ENCODE measurements at regions not wholly inside any gene's neighbourhood (a gene's known extent, or its start where the extent isn't known, plus 50 kb on each side); places are given as distances from the start of the nearest gene placed in this dataset.

GRCh38 chr5:63409737-63410136 lies 552.5 kb downstream of the HTR1A start:
- Histone ChIP-seq H3K4me3 (ENCODE audit: low read length) (no peak overlapping the region), H3K27ac (ENCODE audit: low read length) (no peak overlapping the region), H3K36me3 (replicated peaks; ENCODE audit: insufficient read depth, low read length) (no peaks in the 10 kb centered on the region), H3K79me2 (ENCODE audit: low read length) (no peaks in the 10 kb centered on the region), H3K9me2 (replicated peaks; ENCODE audit: insufficient read depth, low read length) (no peaks in the 10 kb centered on the region), H3K9ac (ENCODE audit: low read length) (no peak overlapping the region), H3F3A (ENCODE audit: insufficient read depth, low read length) (no peaks in the 10 kb centered on the region), H3K9me3 (replicated peaks; ENCODE audit: insufficient read depth, low read length) (no peaks in the 10 kb centered on the region), H4K20me1 (ENCODE audit: insufficient read depth, low read length) (no peaks in the 10 kb centered on the region), H2AFZ (ENCODE audit: low read length) (no peak overlapping the region), H3K4me1 (ENCODE audit: low read length) (no peaks in the 10 kb centered on the region), H3K27me3 (replicated peaks; ENCODE audit: insufficient read depth, low read length) (no peaks in the 10 kb centered on the region), H3K4me2 (ENCODE audit: low read depth, low read length) (no peak overlapping the region)
- DNase-seq = no peak
- TF ChIP-seq CTCF (IDR thresholded peaks at IDR 0.05; ENCODE audit: low read length) (no peak), EZH2phosphoT487 (IDR thresholded peaks at IDR 0.05; ENCODE audit: low read length) (no peak), EZH2 (optimal IDR thresholded peaks at IDR 0.05; ENCODE audit: low read depth, low read length) (no peak)

GRCh38 chr5:63408984-63409383 lies 553.3 kb downstream of the HTR1A start:
- DNase-seq = no peak
- Histone ChIP-seq H3K36me3 (replicated peaks; ENCODE audit: insufficient read depth, low read length) (no peaks in the 10 kb centered on the region), H3K4me1 (ENCODE audit: low read length) (no peaks in the 10 kb centered on the region), H3K9ac (ENCODE audit: low read length) (no peak overlapping the region), H4K20me1 (ENCODE audit: insufficient read depth, low read length) (no peaks in the 10 kb centered on the region), H3K79me2 (ENCODE audit: low read length) (no peaks in the 10 kb centered on the region), H3K4me2 (ENCODE audit: low read depth, low read length) (no peak overlapping the region), H2AFZ (ENCODE audit: low read length) (no peak overlapping the region), H3K27ac (ENCODE audit: low read length) (no peak overlapping the region), H3K27me3 (replicated peaks; ENCODE audit: insufficient read depth, low read length) (no peaks in the 10 kb centered on the region), H3K4me3 (ENCODE audit: low read length) (no peak overlapping the region), H3K9me2 (replicated peaks; ENCODE audit: insufficient read depth, low read length) (no peaks in the 10 kb centered on the region), H3F3A (ENCODE audit: insufficient read depth, low read length) (no peaks in the 10 kb centered on the region), H3K9me3 (replicated peaks; ENCODE audit: insufficient read depth, low read length) (no peaks in the 10 kb centered on the region)
- no peak for TF ChIP-seq EZH2 (optimal IDR thresholded peaks at IDR 0.05; ENCODE audit: low read depth, low read length)
- TF ChIP-seq CTCF (IDR thresholded peaks at IDR 0.05; ENCODE audit: low read length) = no peak
- no peak for TF ChIP-seq EZH2phosphoT487 (IDR thresholded peaks at IDR 0.05; ENCODE audit: low read length)

- no peak overlapping the region for H3K9ac ChIP-seq (ENCODE audit: low read length)
- H3K79me2 ChIP-seq (ENCODE audit: low read length) = no peaks in the 10 kb centered on the region
- TF ChIP-seq CTCF (IDR thresholded peaks at IDR 0.05; ENCODE audit: low read length) (peak; percentile 94), EZH2phosphoT487 (IDR thresholded peaks at IDR 0.05; ENCODE audit: low read length) (no peak)
- DNase-seq = peak; percentile 78
- H3K27me3 ChIP-seq (replicated peaks; ENCODE audit: insufficient read depth, low read length) = no peaks in the 10 kb centered on the region
- H3F3A ChIP-seq (ENCODE audit: insufficient read depth, low read length) = no peaks in the 10 kb centered on the region
- H2AFZ ChIP-seq (ENCODE audit: low read length) = no peak overlapping the region
- no peak overlapping the region for H3K4me3 ChIP-seq (ENCODE audit: low read length)
- H3K27ac ChIP-seq (ENCODE audit: low read length) = no peak overlapping the region
- H3K36me3 ChIP-seq (replicated peaks; ENCODE audit: insufficient read depth, low read length) = no peaks in the 10 kb centered on the region
- H3K4me2 ChIP-seq (ENCODE audit: low read depth, low read length) = no peak overlapping the region
- no peaks in the 10 kb centered on the region for H4K20me1 ChIP-seq (ENCODE audit: insufficient read depth, low read length)
- H3K4me1 ChIP-seq (ENCODE audit: low read length) = 0 out of 2 replicates have a peak, but pooled peaks cover 2% of the 10 kb centered on the region
- no peaks in the 10 kb centered on the region for H3K9me3 ChIP-seq (replicated peaks; ENCODE audit: insufficient read depth, low read length)
- H3K9me2 ChIP-seq (replicated peaks; ENCODE audit: insufficient read depth, low read length) = no peaks in the 10 kb centered on the region
Observed at GRCh38 chr5:63401436-63402046, 560.7 kb downstream of the HTR1A start.
